Mesendoderm (in vitro differentiated cells): ENCODE measurements at regions not wholly inside any gene's neighbourhood (a gene's known extent, or its start where the extent isn't known, plus 50 kb on each side); places are given as distances from the start of the nearest gene placed in this dataset.
A peak's percentile ranks its signal among the peaks of the same experiment; 100 is the strongest.
"Not testable (repeated sequence)": the region's sequence is repeated elsewhere in the genome, so short reads cannot be mapped to it uniquely, and the experiment has no call there.

Experiments used
- DNase-seq: peaks from one replicate; pipeline ENCODE4 v3.0.0; 2013
- H2AK5ac ChIP-seq: 2 replicates; pipeline ENCODE4 v1.6.1; 2013; ENCODE audit warnings: low read length, inconsistent platforms
- H2BK120ac ChIP-seq: 2 replicates; pipeline ENCODE4 v1.6.1; 2013; ENCODE audit warnings: low read depth, mild to moderate bottlenecking, low read length, moderate library complexity, mixed read lengths
- H2BK15ac ChIP-seq: replicated peaks from 2 replicates; pipeline ENCODE4 v1.6.1; 2013; ENCODE audit warnings: low read depth, mild to moderate bottlenecking, moderate library complexity
- H2BK5ac ChIP-seq: 2 replicates; pipeline ENCODE4 v1.6.1; 2013; ENCODE audit warnings: low read length, inconsistent platforms
- H3K18ac ChIP-seq: 2 replicates; pipeline ENCODE4 v1.6.1; 2013; ENCODE audit warnings: mild to moderate bottlenecking, low read length, mixed read lengths
- H3K23ac ChIP-seq: one replicate; pipeline ENCODE4 v1.6.1; 2013; ENCODE audit warnings: low read length
- H3K27ac ChIP-seq: 2 replicates; pipeline ENCODE4 v1.5.1; 2013; ENCODE audit warnings: low read depth, mild to moderate bottlenecking, inconsistent platforms, low read length, moderate library complexity
- H3K27me3 ChIP-seq: 2 replicates; pipeline ENCODE4 v1.6.1; 2013; ENCODE audit warnings: low read length, control low read depth, mild to moderate bottlenecking, inconsistent platforms; ENCODE audit not compliant: insufficient read depth, poor library complexity
- H3K36me3 ChIP-seq: 2 replicates; pipeline ENCODE4 v1.6.1; 2013; ENCODE audit warnings: low read length, inconsistent platforms; ENCODE audit not compliant: control insufficient read depth, insufficient read depth
- H3K4ac ChIP-seq: one replicate; pipeline ENCODE4 v1.6.1; 2013; ENCODE audit warnings: low read depth, mild to moderate bottlenecking, low read length, moderate library complexity
- H3K4me1 ChIP-seq: 2 replicates; pipeline ENCODE4 v1.6.1; 2013; ENCODE audit warnings: low read depth, low read length, inconsistent platforms; ENCODE audit not compliant: control insufficient read depth
- H3K4me2 ChIP-seq: 2 replicates; pipeline ENCODE4 v1.6.1; 2013; ENCODE audit warnings: low read length
- H3K4me3 ChIP-seq: 2 replicates; pipeline ENCODE4 v1.5.1; 2013; ENCODE audit warnings: mild to moderate bottlenecking, low read length
- H3K56ac ChIP-seq: one replicate; pipeline ENCODE4 v1.6.1; 2013; ENCODE audit warnings: low read length
- H3K79me1 ChIP-seq: 2 replicates; pipeline ENCODE4 v1.6.1; 2013; ENCODE audit warnings: low read length, inconsistent platforms
- H3K79me2 ChIP-seq: 2 replicates; pipeline ENCODE4 v1.6.1; 2013; ENCODE audit warnings: mild to moderate bottlenecking, low read length; ENCODE audit not compliant: control insufficient read depth, insufficient read depth
- H3K9ac ChIP-seq: 2 replicates; pipeline ENCODE4 v1.6.1; 2013; ENCODE audit warnings: low read length, inconsistent platforms
- H4K5ac ChIP-seq: one replicate; pipeline ENCODE4 v1.6.1; 2013; ENCODE audit warnings: low read length
- H4K8ac ChIP-seq: one replicate; pipeline ENCODE4 v1.6.1; 2013; ENCODE audit warnings: low read depth, mild to moderate bottlenecking, control low read depth, low read length, moderate library complexity
- WGBS: extraction: QIAGEN DNeasy Blood & Tissue Kit; methylation state at CpG from one replicate; pipeline ENCODE4 v1.1.7; 2013; ENCODE audit warnings: low lambda C conversion rate, missing lambda C conversion rate; ENCODE audit not compliant: insufficient coverage; ENCODE audit errors: extremely low coverage; 5-methylcytosine and 5-hydroxymethylcytosine counted together

DNA sequence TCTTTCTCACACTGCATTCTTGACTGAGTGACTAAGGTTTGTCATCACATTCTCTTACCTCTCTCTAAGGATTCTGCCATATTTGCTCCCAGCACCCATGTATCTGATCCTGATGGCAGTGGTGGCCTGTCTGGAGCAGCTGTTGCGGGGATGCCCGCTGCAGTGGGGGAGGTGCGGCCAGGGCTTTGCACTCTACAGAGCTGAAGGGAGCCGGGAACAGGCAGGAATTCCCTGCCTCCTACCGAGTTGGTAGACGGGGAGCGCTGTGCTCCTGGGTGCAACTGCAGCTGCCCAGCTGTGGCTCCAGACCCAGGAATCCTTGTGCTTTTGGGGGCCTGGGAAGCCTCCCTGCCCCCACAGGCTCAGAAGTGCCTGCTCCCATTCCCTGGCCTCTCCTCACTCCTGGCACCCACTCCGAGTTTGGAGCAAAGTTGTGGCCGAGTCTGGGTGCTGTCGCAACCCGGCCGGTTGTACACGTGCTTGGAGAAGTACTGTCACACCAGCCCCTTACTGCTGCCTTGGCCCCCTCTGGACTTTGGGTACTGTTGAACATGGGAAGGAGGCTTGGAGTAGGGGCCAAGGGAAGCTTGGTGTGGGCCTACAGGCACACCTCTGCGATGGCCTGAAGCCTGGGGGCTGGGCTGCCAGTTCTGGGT lies 106.9 kb upstream of the OR4E1 start:
- H3K4me3 ChIP-seq: no peak overlapping the region

DNA sequence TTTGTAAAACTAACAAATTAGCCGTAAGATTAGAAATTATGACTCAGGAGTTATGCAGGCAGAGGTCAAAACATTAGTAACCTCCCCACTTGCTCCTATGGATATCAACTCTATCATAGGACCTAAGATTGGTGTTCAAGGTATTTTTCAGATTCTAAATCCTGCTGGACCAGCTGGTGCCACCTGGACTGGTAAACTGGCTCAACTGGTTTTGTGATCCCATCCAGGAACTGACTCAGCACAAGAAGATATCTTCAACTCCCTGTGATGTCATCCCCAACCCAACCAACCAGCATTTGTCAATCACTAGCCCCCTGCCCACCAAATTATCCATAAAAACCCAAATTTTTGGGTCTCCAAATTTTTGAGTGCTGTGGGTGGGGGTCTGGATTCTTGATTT lies 98.1 kb upstream of the OR4E1 start:
- H3K27me3 ChIP-seq: no peaks in the 10 kb centered on the region

More for the DNA sequence above, 106.9 kb upstream of the OR4E1 start:
- Histone ChIP-seq H2BK15ac (no peak overlapping the region), H2AK5ac (no peak overlapping the region), H3K4me1 (no peaks in the 10 kb centered on the region), H3K79me2 (no peaks in the 10 kb centered on the region), H3K56ac (no peak overlapping the region), H3K4me2 (no peak overlapping the region), H2BK120ac (no peak overlapping the region), H4K8ac (no peak overlapping the region), H3K9ac (no peak overlapping the region), H3K27ac (no peak overlapping the region), H4K5ac (no peak overlapping the region), H2BK5ac (no peak overlapping the region), H3K18ac (no peak overlapping the region), H3K36me3 (no peaks in the 10 kb centered on the region), H3K23ac (no peak overlapping the region), H3K4ac (no peak overlapping the region), H3K79me1 (no peaks in the 10 kb centered on the region), H3K27me3 (no peaks in the 10 kb centered on the region)
- no peak for DNase-seq
- WGBS: no CpG with 5 or more reads among the region's 14 CpGs

DNA sequence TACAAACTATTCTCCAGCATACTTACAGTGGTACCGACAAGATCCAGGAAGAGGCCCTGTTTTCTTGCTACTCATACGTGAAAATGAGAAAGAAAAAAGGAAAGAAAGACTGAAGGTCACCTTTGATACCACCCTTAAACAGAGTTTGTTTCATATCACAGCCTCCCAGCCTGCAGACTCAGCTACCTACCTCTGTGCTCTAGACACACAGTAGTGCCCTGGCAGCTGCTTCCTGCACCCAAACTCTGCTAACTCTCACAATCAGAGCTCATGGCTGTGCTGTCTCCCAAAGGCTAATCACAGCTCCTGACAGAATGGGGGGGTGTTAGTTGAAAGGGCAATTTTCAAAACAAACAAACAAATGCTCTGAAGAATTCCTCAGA lies 95.2 kb upstream of the OR4E1 start:
- Histone ChIP-seq H3K18ac (no peak overlapping the region), H3K27me3 (no peaks in the 10 kb centered on the region), H4K8ac (no peak overlapping the region), H3K4me2 (no peak overlapping the region), H2BK15ac (no peak overlapping the region), H3K27ac (no peak overlapping the region), H3K4me3 (no peak overlapping the region), H3K9ac (no peak overlapping the region), H3K36me3 (no peaks in the 10 kb centered on the region), H3K4ac (no peak overlapping the region), H3K79me2 (no peaks in the 10 kb centered on the region), H2AK5ac (no peak overlapping the region), H4K5ac (no peak overlapping the region), H3K23ac (no peak overlapping the region), H3K56ac (no peak overlapping the region), H2BK120ac (no peak overlapping the region), H2BK5ac (no peak overlapping the region), H3K4me1 (no peaks in the 10 kb centered on the region), H3K79me1 (no peaks in the 10 kb centered on the region)
- no peak for DNase-seq
- WGBS: no CpG with 5 or more reads among the region's 2 CpGs

More for the DNA sequence above, 98.1 kb upstream of the OR4E1 start:
- H3K23ac ChIP-seq: no peak overlapping the region
- no peak overlapping the region for H2BK120ac ChIP-seq
- no CpG with 5 or more reads among the region's 1 CpG for WGBS
- no peak overlapping the region for H2BK5ac ChIP-seq
- no peak overlapping the region for H3K9ac ChIP-seq
- H3K18ac ChIP-seq: no peak overlapping the region
- no peak overlapping the region for H3K4me3 ChIP-seq
- peak; percentile 68 for DNase-seq
- no peak overlapping the region for H3K56ac ChIP-seq
- H3K79me2 ChIP-seq: no peaks in the 10 kb centered on the region
- no peak overlapping the region for H4K8ac ChIP-seq
- H3K79me1 ChIP-seq: no peaks in the 10 kb centered on the region
- H3K27ac ChIP-seq: no peak overlapping the region
- H2BK15ac ChIP-seq: no peak overlapping the region
- no peak overlapping the region for H4K5ac ChIP-seq
- no peak overlapping the region for H2AK5ac ChIP-seq
- H3K4ac ChIP-seq: no peak overlapping the region
- no peaks in the 10 kb centered on the region for H3K4me1 ChIP-seq
- H3K36me3 ChIP-seq: no peaks in the 10 kb centered on the region
- H3K4me2 ChIP-seq: no peak overlapping the region

GRCh38 chr14:21768116-21768874 lies 94.7 kb upstream of the OR4E1 start:
- DNase-seq: peak; percentile 86
- Histone ChIP-seq H4K5ac (no peak overlapping the region), H3K79me1 (no peaks in the 10 kb centered on the region), H3K4me3 (no peak overlapping the region), H2AK5ac (no peak overlapping the region), H3K4ac (no peak overlapping the region), H3K9ac (no peak overlapping the region), H3K23ac (no peak overlapping the region), H3K27ac (no peak overlapping the region), H2BK120ac (no peak overlapping the region), H2BK15ac (no peak overlapping the region), H3K18ac (no peak overlapping the region), H3K4me2 (no peak overlapping the region), H3K56ac (no peak overlapping the region), H3K27me3 (no peaks in the 10 kb centered on the region), H3K79me2 (no peaks in the 10 kb centered on the region), H3K4me1 (no peaks in the 10 kb centered on the region), H2BK5ac (no peak overlapping the region), H3K36me3 (no peaks in the 10 kb centered on the region), H4K8ac (no peak overlapping the region)
- no CpG with 5 or more reads among the region's 5 CpGs for WGBS

DNA sequence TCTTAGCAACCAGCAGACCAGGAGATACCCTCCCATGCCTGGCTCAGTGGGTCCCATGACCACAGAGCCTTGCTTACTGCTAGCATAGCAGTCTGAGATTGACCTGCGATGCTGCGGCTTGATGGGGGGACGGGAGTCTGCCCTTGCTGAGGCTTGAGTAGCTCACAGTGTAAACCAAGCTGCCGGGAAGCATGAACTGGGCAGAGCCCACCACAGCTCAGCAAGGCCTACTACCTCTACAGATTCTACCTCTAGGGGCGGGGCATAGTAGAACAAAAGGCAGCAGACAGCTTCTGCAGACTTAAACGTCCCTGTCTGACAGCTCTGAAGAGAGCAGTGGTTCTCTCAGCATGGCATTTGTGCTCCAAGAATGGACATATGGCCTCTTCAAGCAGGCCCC lies 86.7 kb upstream of the OR4E1 start:
- H3K9ac ChIP-seq, H3K4ac ChIP-seq, H3K27me3 ChIP-seq, H4K8ac ChIP-seq, H3K79me1 ChIP-seq, H3K36me3 ChIP-seq, H4K5ac ChIP-seq, H3K23ac ChIP-seq, H3K4me1 ChIP-seq, H2BK5ac ChIP-seq, H3K4me3 ChIP-seq, H3K4me2 ChIP-seq, H3K18ac ChIP-seq, H3K79me2 ChIP-seq, H3K56ac ChIP-seq, H2AK5ac ChIP-seq, H2BK15ac ChIP-seq, H2BK120ac ChIP-seq, H3K27ac ChIP-seq: not testable (repeated sequence)
- WGBS: no CpG with 5 or more reads among the region's 6 CpGs
- peak; percentile 22 for DNase-seq
